Stimulated activated naive CD4-positive, alpha-beta T cell treated with Interleukin-2 at 50 U/mL for 16 hours (primary cell): ENCODE measurements at regions not wholly inside any gene's neighbourhood (a gene's known extent, or its start where the extent isn't known, plus 50 kb on each side); places are given as distances from the start of the nearest gene placed in this dataset.

ENCODE experiments used
- DNase-seq: peaks from one replicate; lab custom pipeline; 2025; lab: John Stamatoyannopoulos, UW

DNA sequence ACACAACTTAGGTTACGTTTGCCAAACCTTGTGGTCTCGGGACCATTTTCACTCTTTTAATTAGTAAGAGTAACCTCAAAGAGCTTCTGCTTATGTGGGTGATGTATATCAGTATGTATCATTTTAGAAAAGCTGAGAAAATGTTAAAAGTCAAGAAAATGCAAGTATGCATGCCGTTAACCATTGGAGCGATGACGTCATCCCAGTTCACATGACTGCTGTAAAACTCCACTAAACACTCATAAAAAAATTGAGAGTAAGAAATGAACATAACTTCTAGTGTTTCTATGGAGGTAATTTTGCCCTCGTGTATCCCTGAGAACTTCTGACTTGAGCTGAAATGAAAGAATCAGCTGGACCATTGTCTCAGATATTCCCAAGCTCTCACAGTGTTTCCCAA, 250.0 kb upstream of the CDH4 start:
- DNase-seq: no peak

DNA sequence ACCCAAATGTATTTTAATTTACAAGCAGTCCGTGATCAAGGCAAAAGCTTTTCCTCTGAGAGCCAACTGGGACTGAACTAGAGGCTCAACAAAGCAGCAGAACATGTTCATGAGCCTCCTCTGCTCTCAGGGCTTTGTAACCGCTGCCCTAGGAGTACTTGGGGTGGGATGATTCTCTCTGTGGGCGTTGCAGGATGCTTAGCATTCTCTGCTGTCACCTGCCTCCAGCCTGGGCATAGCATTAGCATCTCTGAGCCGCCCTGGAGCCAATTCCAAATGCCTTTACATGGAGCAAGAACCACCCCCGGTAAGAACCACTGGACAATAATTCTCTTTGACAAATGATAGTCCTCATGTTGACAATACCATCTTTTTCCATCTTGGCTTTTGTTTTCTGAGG, 237.6 kb upstream of the CDH4 start:
- no peak for DNase-seq

DNA sequence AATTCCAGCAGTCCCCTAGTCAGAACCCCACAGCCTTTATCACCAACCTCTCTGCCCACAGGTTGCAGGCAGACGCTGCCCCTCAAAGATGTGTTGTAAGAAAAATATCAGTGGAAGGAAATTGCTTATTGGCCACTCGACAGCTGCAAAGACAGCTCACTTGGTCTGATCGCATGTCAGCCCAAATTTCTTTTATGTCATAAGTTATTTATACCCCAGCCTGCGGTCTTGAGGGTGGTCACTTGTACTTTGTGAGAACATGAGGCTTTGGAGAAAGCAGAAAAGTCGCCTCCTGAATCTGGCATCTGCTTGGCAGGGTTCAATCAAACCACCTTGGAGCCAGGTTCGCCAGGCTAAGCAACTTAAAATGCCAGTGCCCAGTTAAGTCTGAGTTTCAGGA, 236.5 kb upstream of the CDH4 start:
- no peak for DNase-seq

DNA sequence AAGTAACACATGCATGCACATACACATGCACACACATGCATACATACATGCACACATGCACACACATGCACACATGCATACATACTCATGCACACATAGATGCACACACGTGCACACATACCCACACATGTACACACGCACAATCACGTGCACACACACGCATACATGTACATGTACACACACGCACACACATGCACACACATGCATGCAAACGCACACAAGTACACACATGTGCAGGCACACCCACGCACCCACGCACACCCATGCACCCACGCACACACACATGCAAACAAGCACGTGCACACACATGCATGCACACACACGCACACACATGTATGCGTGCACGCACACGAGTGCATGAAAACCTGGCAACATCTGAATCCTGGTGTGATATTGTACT, 232.7 kb upstream of the CDH4 start:
- no peak for DNase-seq

DNA sequence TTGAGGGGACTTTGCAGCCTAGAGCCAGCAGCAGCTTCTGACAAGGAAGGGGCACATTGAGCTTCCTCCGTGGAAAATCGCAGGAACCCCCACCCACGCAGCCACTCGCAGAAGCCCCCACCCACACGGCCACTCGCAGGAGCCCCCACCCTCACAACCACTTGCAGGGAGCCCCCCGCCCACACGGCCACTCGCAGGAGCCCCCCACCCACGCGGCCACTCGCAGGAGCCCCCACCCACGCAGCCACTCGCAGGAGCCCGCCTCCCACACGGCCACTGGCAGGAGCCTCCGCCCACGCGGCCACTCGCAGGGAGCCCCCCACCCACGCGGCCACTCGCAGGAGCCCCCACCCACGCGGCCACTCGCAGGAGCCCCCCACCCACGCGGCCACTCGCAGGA, 228.4 kb upstream of the CDH4 start:
- DNase-seq: no peak

DNA sequence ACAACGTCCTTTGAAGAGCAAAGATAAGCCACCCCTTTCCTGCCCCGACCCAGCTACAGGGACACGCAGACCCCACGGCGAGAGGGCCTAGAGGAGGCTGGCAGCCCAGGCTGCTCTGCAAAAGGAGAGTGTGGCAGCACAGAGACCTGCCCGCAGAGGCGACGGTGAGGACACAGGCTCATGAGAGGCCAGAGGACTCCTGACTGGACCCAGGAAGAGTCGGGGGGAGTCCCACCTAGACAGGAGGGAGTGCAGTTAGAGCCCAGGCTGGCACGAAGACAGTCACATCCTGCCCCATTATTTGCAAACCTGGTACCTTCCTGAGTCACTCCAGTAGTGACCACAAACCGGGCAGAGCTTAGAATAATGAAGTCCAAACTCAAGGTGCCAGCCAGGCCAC, 227.7 kb upstream of the CDH4 start:
- no peak for DNase-seq

DNA sequence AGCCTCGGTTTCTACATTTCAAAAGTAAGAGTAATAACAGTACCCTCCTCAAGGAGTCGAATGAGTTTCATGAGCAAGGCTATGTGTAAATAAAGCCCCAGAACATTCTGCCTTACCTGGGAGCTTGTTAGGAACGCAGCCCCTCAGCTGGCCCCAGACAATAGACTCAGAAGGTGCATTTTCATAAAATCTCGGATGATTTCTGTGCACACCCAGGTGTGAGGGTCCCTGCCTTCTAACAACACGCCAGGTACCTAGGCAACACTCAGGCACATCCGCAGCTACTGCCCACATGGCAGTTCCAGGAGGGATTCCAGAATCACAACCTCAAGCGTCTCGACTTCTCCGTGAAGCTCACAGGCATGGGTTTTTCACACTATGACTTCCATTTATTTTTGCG, 226.5 kb upstream of the CDH4 start:
- no peak for DNase-seq

DNA sequence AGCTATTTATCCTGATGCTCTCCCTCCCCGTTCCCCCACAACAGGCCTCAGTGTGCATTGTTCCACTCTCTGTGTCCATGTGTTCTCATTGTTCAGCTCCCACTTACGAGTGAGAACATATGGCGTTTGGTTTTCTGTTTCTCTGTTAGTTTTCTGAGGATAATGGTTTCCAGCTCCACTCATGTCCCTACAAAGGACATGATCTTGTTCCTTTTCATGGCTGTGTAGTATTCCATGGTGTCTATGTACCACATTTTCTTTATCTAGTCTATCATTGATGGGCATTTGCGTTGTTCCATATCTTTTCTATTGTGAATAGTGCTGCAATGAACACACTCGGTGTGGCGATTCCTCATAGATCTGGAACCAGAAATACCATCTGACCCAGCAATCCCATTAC, 225.9 kb upstream of the CDH4 start:
- DNase-seq: no peak

DNA sequence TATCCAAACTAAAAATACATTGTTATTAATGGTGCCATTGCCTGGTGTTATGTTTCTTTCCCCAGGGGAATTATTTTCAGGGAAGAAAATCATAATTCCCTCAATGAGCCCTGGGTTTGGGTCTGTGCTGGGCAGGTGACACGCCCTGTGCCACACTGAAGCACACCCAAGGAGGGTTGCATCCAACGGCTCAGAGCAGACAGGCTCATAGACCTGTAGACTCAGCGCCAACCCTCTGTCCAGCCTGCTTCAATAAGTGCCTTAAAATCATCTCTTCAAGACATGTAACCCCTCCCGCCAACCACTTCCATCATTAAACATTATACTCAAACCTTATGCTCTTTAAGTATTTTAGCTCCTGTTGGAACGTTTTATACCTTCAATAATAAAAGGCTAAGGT, 225.3 kb upstream of the CDH4 start:
- no peak for DNase-seq

DNA sequence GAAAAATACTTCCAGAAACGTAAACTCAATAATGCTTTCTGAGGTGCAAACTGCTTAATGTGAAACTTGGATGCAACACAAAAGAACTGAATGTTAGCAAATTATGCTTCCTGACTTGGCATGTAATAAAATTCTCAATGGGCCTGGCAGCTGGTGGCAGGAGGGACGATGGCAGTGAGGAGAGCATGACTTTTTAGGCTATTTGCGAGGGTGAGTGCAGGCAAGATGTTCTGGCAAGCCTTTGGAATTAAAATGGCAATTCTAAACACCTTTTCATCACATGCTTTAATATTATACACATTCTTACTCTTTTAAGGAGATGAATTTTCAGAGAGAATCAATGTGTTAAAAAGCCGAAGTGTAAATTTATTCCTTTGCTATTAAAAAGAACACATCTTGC, 224.8 kb upstream of the CDH4 start:
- no peak for DNase-seq

DNA sequence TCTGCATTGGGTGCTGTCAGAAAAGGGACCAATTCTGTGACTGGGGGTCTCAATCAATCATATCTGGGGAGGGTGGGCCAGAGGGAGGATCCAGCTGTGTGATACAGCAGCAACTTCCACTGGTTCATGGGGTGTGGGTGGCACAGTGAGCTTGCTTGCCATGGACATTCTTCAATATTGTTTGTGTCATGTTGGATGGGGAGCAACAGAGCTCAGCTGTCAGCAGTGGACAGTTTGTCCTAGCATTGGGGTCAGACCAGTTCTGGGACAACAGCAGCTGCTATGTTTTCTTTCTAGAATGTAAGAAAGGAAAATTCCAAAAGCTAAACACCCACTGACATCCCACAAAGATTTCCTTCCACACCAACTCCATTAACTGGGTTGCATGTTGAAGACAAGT, 221.9 kb upstream of the CDH4 start:
- DNase-seq: no peak

DNA sequence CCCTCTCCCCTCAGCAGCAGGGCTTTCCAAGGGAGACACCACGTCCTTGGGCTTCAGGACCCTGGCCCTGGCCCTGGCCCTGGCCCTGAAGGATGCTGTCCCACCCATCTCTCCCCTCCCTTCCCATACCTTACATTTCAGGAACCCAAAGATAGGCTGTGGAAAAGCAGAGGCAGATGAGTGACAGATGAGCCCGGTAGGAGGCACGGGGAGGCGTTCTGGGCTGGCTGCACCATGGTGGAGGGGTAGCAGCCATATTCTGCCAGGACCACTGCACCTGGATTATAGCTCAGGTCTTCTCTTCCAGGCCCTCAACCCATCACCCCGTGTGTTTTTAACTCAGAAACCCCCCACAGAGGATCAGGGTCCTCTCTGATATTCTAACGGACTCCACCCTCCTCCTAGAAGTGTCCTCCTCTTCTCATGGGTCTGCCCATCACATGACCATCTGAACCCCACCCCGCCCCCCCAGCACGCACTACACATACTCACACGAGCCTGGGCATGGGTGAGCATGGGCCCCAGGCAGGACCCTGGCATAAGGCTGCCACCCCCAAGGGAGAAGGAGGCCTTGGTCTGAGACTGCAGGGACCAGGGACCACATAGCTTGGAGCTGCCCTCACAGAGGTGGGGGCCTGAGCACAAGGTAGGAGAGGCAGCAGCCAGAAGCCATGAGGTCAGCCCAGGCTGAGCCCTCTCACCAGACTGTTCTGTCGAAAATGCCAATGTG, 220.8 kb upstream of the CDH4 start:
- DNase-seq: no peak

DNA sequence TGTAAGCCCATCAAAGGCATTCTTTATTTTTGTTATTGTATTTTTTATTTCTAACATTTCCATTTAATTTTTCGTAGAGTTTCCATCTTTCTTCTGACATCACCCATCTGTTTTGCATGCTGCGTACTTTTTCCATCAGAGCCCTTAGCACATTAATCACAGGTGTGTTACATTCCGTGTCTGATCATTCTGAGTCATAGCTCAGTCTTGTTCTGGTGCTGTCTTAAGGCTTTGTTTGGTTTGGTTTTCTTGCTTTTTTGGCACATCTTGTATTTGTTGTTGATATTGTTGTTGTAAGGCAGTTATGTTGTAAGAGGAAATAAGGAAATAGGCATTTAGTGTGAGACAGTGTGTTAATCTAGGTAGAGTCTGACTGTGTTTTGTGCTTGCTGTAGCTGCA, 214.6 kb upstream of the CDH4 start:
- no peak for DNase-seq

DNA sequence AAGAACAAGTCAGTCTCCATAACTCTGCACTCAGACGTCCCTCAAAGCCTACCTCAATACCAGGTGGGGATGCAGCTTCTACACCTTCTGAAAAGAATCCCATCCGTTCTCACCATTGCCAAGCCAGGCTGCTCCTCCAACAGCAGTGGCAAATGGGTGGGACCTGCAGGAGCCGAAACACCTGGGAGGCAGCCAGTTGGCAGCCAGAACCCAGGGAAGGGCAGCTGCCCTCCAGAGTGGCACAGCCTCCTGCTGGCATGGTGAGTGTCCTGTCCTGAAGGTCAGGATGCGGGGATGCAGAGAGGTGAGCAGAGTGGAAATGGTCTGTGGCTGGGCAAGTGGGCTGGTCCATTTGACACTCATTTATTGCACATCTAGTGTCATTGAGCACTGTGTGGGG, 210.6 kb upstream of the CDH4 start:
- no peak for DNase-seq

DNA sequence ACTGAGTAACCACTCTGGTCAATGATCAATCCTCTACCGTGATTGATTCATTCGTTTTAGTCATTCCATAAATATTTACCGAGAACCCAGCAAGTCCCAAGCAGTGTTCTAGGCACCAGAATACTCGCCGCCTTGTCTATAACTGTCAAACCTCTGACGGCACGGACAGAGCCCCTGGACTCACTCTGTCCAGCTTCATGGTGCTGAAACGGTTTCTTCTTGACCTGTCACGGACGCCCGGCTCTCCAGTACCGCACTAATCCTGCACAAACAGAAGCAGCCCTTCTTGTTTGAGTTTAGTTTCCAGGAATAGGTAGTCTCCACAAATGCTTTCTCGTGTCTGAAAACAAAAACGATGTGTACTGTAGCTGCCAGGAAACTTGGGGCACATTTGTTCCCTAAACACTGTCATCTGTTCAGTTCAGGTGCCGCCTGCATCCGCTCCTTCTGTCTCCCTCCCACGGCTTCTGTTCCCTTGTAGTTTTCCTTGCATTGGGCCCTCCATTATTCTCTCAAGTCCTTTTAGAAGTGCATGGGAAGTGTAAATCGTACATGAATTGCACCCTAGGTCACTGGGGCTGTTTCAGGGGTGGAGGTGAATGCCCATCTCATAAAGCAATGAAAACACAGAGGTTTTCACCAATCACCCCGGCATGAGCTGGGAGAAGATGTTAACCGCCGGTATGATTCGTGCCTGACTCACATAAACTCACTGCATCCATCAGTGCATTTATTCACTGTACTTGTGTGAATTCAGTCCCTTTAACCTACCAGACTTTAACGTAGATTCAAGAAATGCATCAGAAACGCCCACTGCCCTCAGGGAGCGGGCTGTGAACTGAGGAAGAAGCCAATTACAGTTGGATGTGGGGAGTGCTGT, 209.3 kb upstream of the CDH4 start:
- DNase-seq: no peak

DNA sequence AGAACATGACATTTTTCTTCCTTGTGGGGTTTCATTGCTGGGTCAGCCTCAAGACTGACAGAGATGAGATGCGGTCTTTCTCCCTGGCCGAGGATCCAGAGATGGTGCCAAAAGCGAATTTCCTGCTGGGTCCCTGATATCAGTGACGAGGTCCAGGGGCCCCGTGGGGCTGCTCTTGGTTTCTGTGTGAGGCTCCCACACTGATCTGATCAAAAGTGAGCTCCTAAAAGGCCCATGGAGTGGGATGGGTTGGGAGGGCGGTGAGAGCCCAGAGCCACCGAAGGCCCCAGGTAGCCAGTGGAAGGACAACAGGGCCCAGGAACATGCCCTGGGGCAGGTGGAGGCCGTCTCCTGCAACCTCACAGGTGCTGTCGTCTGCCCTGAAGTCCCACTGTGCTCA, 208.4 kb upstream of the CDH4 start:
- DNase-seq: no peak

DNA sequence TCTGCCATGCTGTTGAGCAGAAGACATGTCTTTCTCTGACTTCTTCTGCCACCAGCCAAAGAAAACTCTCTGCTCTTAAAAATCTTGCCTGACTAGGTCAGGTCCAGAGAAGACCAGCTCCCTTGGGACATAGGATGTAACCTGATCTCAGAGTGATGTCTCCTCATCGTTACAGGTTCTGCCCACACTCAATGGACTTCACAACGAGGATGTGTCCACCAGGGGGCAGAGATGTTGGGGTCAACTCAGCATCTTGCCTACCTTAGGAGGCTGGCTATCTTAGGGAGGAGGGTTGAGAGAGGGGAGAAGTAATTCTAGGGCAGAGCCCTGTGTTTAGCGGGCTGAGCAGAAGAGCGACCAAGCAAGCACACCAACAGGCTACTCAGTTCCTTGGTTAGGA, 207.6 kb upstream of the CDH4 start:
- DNase-seq: no peak

DNA sequence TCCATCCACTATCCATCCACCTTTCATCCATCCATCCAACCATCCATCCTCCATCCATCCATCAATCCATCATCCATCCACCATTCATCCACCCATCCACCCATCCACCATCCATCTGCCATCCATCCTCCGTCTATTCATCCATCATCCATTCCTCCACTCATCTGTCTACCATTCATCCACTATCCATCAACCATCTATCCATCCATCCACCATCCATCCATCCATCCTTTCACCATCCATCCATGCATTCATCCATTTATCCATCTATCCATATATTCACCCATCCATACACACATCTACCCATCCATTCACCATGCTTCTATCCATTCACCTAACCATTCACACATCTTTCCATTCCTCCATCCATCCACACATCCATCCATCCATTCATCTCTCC, 207.0 kb upstream of the CDH4 start:
- DNase-seq: no peak

DNA sequence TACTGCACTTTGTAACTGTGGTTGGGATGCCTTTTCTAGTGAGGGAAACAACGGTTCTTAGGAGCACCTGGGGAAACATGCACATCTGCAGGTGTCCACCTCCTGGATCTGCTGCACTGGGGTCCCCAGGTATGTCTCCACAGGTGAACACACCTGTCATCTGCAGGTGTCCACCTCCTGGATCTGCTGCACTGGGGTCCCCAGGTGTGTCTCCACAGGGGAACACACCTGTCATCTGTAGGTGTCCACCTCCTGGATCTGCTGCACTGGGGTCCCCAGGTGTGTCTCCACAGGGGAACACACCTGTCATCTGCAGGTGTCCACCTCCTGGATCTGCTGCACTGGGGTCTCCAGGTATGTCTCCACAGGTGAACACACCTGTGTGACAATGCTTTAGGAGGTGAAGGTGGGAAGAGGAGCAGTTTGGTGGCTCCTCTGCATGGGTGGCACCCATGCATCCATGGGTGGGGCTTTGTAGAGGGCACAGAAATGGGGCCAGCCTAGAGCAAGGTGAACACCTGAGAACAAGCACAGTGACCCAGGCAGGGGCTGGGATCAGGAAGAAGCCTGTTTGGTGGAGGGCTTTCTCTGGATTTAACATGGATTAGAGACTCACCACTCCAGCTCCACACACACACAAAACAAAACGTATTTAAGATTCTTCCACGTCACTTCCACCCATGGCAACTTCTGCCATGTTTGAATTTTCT, 206.0 kb upstream of the CDH4 start:
- DNase-seq: no peak

DNA sequence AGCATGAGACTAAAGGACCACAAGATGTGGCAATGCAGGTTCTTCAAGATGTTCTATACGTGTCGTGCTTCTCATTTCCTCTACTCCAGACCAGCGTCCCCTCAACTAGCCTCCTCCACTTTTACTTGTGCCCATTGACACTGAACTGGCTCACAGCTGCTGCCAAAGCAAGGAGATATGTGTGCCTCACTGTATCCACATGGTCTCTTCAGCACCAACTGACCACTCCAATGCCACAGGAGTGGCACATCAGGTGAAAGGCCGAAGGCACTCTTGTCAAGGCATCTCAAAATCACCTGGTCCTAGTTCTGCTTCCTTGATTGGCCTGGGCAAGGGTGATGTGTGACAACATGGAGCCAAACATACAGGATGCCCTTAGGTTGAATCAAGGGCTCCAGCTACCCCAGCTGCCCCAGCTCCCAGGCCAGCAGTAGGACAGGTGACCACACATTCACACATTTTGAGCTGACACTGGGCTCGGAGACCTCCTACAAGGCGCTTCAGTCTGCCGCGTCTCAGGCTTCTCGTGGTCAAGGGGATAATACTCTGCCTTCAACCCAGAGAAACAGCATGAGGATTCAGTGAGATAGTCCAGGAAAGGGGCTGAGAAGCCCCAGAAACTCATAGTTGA, 205.2 kb upstream of the CDH4 start:
- DNase-seq: no peak

DNA sequence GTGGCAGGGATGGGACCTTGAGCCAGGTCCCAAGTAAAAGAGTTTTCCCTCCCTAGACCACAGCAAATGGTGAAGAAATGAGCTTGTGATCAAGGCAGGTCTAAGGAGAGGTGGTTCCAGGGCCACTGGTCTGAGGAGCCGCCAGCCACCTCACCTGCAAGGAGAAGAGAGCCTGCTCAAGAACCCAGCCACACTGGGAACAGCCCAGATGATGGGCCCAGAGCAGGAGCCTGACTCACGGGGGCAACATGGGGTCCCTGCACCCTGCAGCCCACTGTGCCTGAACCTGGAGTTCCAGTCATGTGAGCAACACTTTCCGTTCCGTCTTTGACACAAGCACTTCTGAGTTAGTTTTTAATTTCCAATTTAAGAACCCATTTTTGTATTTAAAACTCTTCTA, 204.5 kb upstream of the CDH4 start:
- DNase-seq: no peak

DNA sequence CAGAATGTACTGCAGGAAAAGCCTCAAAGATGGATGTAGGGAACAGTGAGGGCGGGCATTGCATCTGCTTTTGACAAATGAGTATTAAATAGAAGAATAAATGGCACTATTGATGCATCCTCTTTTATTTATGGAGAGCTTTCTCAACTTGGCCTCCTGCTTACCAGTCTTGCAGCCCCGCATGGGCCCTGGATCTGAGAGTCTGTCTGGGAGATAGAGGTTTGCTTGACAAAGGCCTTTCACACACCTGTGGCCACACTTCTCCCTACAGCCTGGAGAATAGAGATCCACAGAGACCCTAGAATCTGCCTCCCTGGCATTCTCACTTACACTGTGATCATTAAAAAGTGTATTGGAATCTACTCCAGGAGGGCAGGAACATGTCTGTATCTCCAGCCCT, 203.8 kb upstream of the CDH4 start:
- no peak for DNase-seq

DNA sequence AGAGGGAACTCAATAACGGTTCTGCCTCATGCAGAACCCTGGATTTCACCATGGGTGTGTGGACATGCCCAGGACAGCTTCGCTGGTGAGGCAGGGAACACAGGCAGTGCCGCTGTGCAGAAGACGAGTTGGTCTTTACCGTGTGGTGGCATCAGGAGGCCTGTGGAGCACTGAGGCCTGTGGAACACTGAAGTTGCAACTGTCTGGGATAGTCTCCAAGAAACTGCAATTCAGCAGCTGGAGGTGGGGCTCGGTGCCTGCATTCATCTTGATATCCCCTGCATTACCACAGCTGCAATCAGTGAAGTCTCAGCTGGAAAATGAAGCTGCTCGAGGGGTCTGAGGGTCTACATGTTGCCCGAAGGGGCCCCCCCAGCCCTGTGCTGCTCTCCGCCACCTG, 202.4 kb upstream of the CDH4 start:
- DNase-seq: no peak
